H1 (cell line): ENCODE measurements at regions not wholly inside any gene's neighbourhood (a gene's known extent, or its start where the extent isn't known, plus 50 kb on each side); places are given as distances from the start of the nearest gene placed in this dataset.

Experiments
- BRCA1 ChIP-seq: IDR thresholded peaks from 2 replicates; pipeline ENCODE4 v1.6.1; 2012; ENCODE audit warnings: low read depth, low read length, improper control_type of control experiment
- CHD1 ChIP-seq: IDR thresholded peaks from 2 replicates; pipeline ENCODE4 v1.6.1; 2012; ENCODE audit warnings: low read depth, low read length, improper control_type of control experiment
- CREB1 ChIP-seq: IDR thresholded peaks from 2 replicates; pipeline ENCODE4 v1.6.1; 2012; ENCODE audit warnings: inconsistent platforms
- EZH2 ChIP-seq: fragments of 200-600 bp; sonication (generic); IDR thresholded peaks from 2 replicates; pipeline ENCODE4 v1.7.1; 2012; ENCODE audit warnings: low read depth, mild to moderate bottlenecking, moderate library complexity, low read length, inconsistent platforms; ENCODE audit not compliant: severe bottlenecking
- FOSL1 ChIP-seq: IDR thresholded peaks from 2 replicates; pipeline ENCODE4 v1.6.1; 2011; ENCODE audit warnings: mild to moderate bottlenecking, low read depth, low read length, moderate library complexity; ENCODE audit not compliant: insufficient read depth
- POLR2A ChIP-seq, 2 experiments: IDR thresholded peaks; 1 replicate in 1 of 2; 2 replicates in 1 of 2; pipeline ENCODE4 v1.6.1; 2011; ENCODE audit warnings: low read depth in 2 of 2, low read length in 2 of 2, mild to moderate bottlenecking in 2 of 2; ENCODE audit errors: control extremely low read depth in 1 of 2
- POLR2AphosphoS5 ChIP-seq: IDR thresholded peaks from 2 replicates; pipeline ENCODE4 v1.6.1; 2011; ENCODE audit warnings: low read depth, low read length
- SIN3A ChIP-seq, 2 experiments: IDR thresholded peaks in 1 of 2; conservative IDR thresholded peaks in 1 of 2; 2 replicates each; pipeline ENCODE4 v1.6.1; 2011 to 2012; ENCODE audit warnings: low read length in 2 of 2, improper control_type of control experiment in 1 of 2, low read depth in 1 of 2, mild to moderate bottlenecking in 1 of 2
- SP4 ChIP-seq: IDR thresholded peaks from 2 replicates; pipeline ENCODE4 v1.6.1; 2012; ENCODE audit warnings: low read length, inconsistent platforms
- YY1 ChIP-seq: IDR thresholded peaks from 2 replicates; pipeline ENCODE4 v1.6.1; 2011; ENCODE audit warnings: low read depth, mild to moderate bottlenecking, low read length
- TF ChIP-seq, protein P1 (sequence below), 3 experiments: IDR thresholded peaks; 1 replicate in 2 of 3; 2 replicates in 1 of 3; pipeline versions ENCODE4 v1.5.1 to v1.6.1; 2011; ENCODE audit warnings: low read length in 3 of 3, mild to moderate bottlenecking in 3 of 3, inconsistent platforms in 2 of 3, low read depth in 1 of 3, moderate library complexity in 1 of 3; ENCODE audit not compliant: insufficient read depth in 1 of 3; ENCODE audit errors: control extremely low read depth in 1 of 3
- TF ChIP-seq, protein P2 (sequence below): IDR thresholded peaks from 2 replicates; pipeline ENCODE4 v1.6.1; 2011; ENCODE audit warnings: low read length, improper control_type of control experiment
- TF ChIP-seq, protein P3 (sequence below): IDR thresholded peaks from 2 replicates; pipeline ENCODE4 v1.6.1; 2012; ENCODE audit warnings: inconsistent platforms
- TF ChIP-seq, protein P4 (sequence below): IDR thresholded peaks from 2 replicates; pipeline ENCODE4 v1.6.1; 2012; ENCODE audit warnings: inconsistent platforms

DNA sequence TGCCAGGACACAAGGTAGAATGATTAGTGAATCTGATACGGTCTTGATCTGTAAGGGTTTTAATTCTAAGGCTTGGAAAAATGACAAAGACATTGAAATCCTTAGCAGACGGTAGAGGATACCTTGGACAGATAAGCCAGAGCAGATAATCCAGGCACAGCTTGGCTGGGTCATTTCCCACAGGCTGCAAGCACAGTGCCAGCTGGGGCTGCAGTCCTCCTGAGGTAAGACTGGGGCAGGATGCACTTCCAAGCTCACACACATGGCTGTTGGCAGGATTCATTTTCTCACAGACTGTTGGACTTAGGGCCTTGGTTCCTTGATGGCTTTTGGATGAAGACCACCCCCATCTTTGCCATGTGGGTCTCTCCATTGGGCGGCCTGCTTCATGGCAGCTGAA is 63.2 kb upstream of the BMPER start:
- TF ChIP-seq, protein P1, sequence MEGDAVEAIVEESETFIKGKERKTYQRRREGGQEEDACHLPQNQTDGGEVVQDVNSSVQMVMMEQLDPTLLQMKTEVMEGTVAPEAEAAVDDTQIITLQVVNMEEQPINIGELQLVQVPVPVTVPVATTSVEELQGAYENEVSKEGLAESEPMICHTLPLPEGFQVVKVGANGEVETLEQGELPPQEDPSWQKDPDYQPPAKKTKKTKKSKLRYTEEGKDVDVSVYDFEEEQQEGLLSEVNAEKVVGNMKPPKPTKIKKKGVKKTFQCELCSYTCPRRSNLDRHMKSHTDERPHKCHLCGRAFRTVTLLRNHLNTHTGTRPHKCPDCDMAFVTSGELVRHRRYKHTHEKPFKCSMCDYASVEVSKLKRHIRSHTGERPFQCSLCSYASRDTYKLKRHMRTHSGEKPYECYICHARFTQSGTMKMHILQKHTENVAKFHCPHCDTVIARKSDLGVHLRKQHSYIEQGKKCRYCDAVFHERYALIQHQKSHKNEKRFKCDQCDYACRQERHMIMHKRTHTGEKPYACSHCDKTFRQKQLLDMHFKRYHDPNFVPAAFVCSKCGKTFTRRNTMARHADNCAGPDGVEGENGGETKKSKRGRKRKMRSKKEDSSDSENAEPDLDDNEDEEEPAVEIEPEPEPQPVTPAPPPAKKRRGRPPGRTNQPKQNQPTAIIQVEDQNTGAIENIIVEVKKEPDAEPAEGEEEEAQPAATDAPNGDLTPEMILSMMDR (IDR thresholded peaks at IDR 0.05; ENCODE audit: control extremely low read depth in 1 of 3, insufficient read depth in 1 of 3, low read depth in 1 of 3, low read length in 3 of 3) = no peak
- TF ChIP-seq, protein P2, sequence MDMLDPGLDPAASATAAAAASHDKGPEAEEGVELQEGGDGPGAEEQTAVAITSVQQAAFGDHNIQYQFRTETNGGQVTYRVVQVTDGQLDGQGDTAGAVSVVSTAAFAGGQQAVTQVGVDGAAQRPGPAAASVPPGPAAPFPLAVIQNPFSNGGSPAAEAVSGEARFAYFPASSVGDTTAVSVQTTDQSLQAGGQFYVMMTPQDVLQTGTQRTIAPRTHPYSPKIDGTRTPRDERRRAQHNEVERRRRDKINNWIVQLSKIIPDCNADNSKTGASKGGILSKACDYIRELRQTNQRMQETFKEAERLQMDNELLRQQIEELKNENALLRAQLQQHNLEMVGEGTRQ = no peak
- TF ChIP-seq BRCA1 (no peak), SIN3A (conservative IDR thresholded peaks at IDR 0.05 in 1 of 2, IDR thresholded peaks at IDR 0.05 in 1 of 2; ENCODE audit: low read depth in 1 of 2, low read length in 2 of 2) (no peak), SP4 (no peak), YY1 (no peak), CREB1 (no peak), POLR2A (IDR thresholded peaks at IDR 0.05; ENCODE audit: control extremely low read depth in 1 of 2, low read depth in 2 of 2, low read length in 2 of 2) (no peak), FOSL1 (no peak), POLR2AphosphoS5 (no peak), CHD1 (no peak), EZH2 (no peak)
- TF ChIP-seq, protein P3, sequence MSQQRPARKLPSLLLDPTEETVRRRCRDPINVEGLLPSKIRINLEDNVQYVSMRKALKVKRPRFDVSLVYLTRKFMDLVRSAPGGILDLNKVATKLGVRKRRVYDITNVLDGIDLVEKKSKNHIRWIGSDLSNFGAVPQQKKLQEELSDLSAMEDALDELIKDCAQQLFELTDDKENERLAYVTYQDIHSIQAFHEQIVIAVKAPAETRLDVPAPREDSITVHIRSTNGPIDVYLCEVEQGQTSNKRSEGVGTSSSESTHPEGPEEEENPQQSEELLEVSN = no peak
- TF ChIP-seq, protein P4, sequence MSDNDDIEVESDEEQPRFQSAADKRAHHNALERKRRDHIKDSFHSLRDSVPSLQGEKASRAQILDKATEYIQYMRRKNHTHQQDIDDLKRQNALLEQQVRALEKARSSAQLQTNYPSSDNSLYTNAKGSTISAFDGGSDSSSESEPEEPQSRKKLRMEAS = no peak
